8988T (cell line): ENCODE measurements at regions not wholly inside any gene's neighbourhood (a gene's known extent, or its start where the extent isn't known, plus 50 kb on each side); places are given as distances from the start of the nearest gene placed in this dataset.

Experiments
- DNase-seq: peaks from one replicate; pipeline ENCODE4 v3.0.0; 2011

GRCh38 chr15:70257573-70258248 is 160.0 kb upstream of the TLE3 start:
- no peak for DNase-seq

- DNase-seq = no peak
Observed at GRCh38 chr15:70257047-70257446, 159.3 kb upstream of the TLE3 start.

GRCh38 chr15:70254311-70254869 is 156.7 kb upstream of the TLE3 start:
- DNase-seq = no peak

GRCh38 chr15:70253461-70254156 is 155.9 kb upstream of the TLE3 start:
- DNase-seq = no peak

- no peak for DNase-seq
Observed at GRCh38 chr15:70252951-70253320, 155.2 kb upstream of the TLE3 start.

- no peak for DNase-seq
Observed at GRCh38 chr15:70252056-70252950, 154.6 kb upstream of the TLE3 start.

GRCh38 chr15:70251246-70251990 is 153.7 kb upstream of the TLE3 start:
- DNase-seq = no peak

- no peak for DNase-seq
Observed at GRCh38 chr15:70250208-70251201, 152.8 kb upstream of the TLE3 start.

- DNase-seq = no peak
Observed at GRCh38 chr15:70249616-70250015, 151.9 kb upstream of the TLE3 start.

GRCh38 chr15:70248116-70249025 is 150.7 kb upstream of the TLE3 start:
- no peak for DNase-seq

GRCh38 chr15:70247281-70247680 is 149.6 kb upstream of the TLE3 start:
- DNase-seq = no peak

GRCh38 chr15:70246623-70247220 is 149.0 kb upstream of the TLE3 start:
- DNase-seq = no peak

- peak; percentile 33 for DNase-seq
Observed at GRCh38 chr15:70245932-70246622, 148.4 kb upstream of the TLE3 start.

GRCh38 chr15:70244978-70245542 is 147.3 kb upstream of the TLE3 start:
- no peak for DNase-seq

GRCh38 chr15:70243686-70244540 is 146.2 kb upstream of the TLE3 start:
- no peak for DNase-seq

GRCh38 chr15:70242951-70243685 is 145.4 kb upstream of the TLE3 start:
- DNase-seq = no peak
